Stimulated activated effector memory CD8-positive, alpha-beta T cell treated with anti-CD3 and anti-CD28 coated beads, Interleukin-12 subunit alpha, Interleukin-12 subunit beta, amount 100 ng/mL, for 72 hours (primary cell): ENCODE measurements at regions not wholly inside any gene's neighbourhood (a gene's known extent, or its start where the extent isn't known, plus 50 kb on each side); places are given as distances from the start of the nearest gene placed in this dataset.

Source experiments
- ATAC-seq: fragments of 150-1000 bp; cut with Tn5 transposase; 2 replicates; pipeline ENCODE4 v1.10.0; 2021
- DNase-seq, 2 donors: peaks; one replicate each; pipeline ENCODE4 v3.0.0; 2021 to 2022; ENCODE audit warnings: low spot score in 2 of 2
- H3K27ac Mint-ChIP-seq: one replicate; pipeline ENCODE4 v1.8.0; 2022; ENCODE audit warnings: mild to moderate bottlenecking, mixed read lengths
- H3K36me3 Mint-ChIP-seq: one replicate; pipeline ENCODE4 v1.8.0; 2022; ENCODE audit warnings: mild to moderate bottlenecking, mixed read lengths
- H3K4me1 Mint-ChIP-seq: one replicate; pipeline ENCODE4 v1.8.0; 2022; ENCODE audit warnings: mixed read lengths
- H3K4me3 Mint-ChIP-seq: one replicate; pipeline ENCODE4 v1.8.0; 2022; ENCODE audit warnings: mild to moderate bottlenecking, mixed read lengths
- H3K9me3 Mint-ChIP-seq: one replicate; pipeline ENCODE4 v1.8.0; 2022; ENCODE audit warnings: mixed read lengths

GRCh38 chr2:147450661-147451510 is 393.9 kb upstream of the ACVR2A start:
- H3K9me3 Mint-ChIP-seq = no peaks in the 10 kb centered on the region
- ATAC-seq (no peak), DNase-seq (no peak)
- no peak overlapping the region for H3K4me3 Mint-ChIP-seq
- no peaks in the 10 kb centered on the region for H3K36me3 Mint-ChIP-seq
- H3K4me1 Mint-ChIP-seq = no peaks in the 10 kb centered on the region
- H3K27ac Mint-ChIP-seq = no peak overlapping the region

GRCh38 chr2:147449323-147449991 is 395.4 kb upstream of the ACVR2A start:
- Mint-ChIP-seq H3K36me3 (no peaks in the 10 kb centered on the region), H3K27ac (no peak overlapping the region), H3K9me3 (no peaks in the 10 kb centered on the region), H3K4me3 (no peak overlapping the region), H3K4me1 (no peaks in the 10 kb centered on the region)
- peak; percentile 64 for ATAC-seq
- DNase-seq = no peak

DNA sequence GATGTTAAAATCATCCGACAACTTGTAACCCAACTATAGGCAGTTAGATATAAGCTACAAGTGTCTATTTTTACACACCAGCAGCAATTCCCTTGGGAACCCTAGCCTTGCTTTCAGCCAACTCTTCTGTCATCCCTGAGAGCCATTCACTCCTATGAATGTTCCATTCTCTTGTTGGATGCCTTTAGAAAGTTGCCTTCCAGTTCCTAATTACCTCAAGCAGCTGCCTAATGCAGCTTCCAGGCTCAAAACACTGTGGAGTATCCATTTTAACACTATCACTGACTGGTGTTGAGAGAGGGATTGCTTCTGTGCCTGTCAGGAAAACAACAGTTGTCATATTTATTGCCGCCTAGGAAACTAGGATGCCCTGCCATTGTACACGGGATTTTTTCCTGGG is 402.0 kb upstream of the ACVR2A start:
- Mint-ChIP-seq H3K27ac (no peak overlapping the region), H3K36me3 (no peaks in the 10 kb centered on the region), H3K4me3 (no peak overlapping the region), H3K4me1 (no peaks in the 10 kb centered on the region), H3K9me3 (no peaks in the 10 kb centered on the region)
- no peak for ATAC-seq
- DNase-seq = no peak

GRCh38 chr2:147441182-147441581 is 403.6 kb upstream of the ACVR2A start:
- ATAC-seq = no peak
- Mint-ChIP-seq H3K36me3 (no peaks in the 10 kb centered on the region), H3K4me3 (no peak overlapping the region), H3K9me3 (no peaks in the 10 kb centered on the region), H3K27ac (no peak overlapping the region), H3K4me1 (no peaks in the 10 kb centered on the region)
- no peak for DNase-seq

- no peaks in the 10 kb centered on the region for H3K36me3 Mint-ChIP-seq
- no peak for DNase-seq
- no peaks in the 10 kb centered on the region for H3K9me3 Mint-ChIP-seq
- no peaks in the 10 kb centered on the region for H3K4me1 Mint-ChIP-seq
- no peak for ATAC-seq
- no peak overlapping the region for H3K4me3 Mint-ChIP-seq
- H3K27ac Mint-ChIP-seq = no peak overlapping the region
Measured at GRCh38 chr2:147440734-147441133, 404.1 kb upstream of the ACVR2A start.

DNA sequence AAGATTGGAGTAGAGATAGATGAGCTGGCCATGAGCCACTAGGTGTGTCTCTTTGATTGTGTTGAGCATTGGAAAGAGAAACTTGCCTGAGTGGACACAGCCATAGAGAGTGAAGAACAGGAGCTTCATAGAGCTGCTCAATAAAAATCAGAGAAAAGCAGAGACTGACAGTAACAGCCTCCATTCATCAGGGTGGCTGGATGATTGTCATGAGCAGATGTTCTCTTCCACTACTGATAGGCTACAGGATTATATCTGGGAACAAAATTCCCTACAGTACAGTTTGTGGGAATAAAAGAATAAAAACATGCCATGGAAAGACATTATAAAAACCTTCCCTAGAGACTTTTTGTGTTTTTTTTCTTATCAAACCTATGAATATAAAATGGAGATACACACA is 404.8 kb upstream of the ACVR2A start:
- no peak overlapping the region for H3K27ac Mint-ChIP-seq

DNA sequence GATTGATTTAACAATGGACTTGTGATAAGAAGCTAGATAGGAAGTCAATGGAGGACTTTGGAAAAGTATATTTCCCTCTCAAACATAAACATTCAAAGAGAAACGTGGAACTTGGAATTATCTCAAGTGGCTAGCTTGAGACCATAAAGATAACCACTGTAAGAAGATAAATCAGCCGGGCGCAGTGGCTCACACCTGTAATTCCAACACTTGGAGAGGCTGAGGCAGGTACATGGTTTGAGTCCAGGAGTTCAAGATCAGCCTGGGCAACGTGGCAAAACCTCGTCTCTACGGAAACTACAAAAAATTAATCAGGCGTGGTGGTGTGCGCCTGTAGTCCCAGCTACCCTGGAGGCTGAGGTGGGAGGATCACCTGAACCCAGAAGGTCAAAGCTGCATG is 405.9 kb upstream of the ACVR2A start:
- Mint-ChIP-seq H3K9me3 (no peaks in the 10 kb centered on the region), H3K36me3 (no peaks in the 10 kb centered on the region), H3K4me1 (no peaks in the 10 kb centered on the region), H3K4me3 (no peak overlapping the region), H3K27ac (no peak overlapping the region)
- no peak for DNase-seq
- ATAC-seq = no peak

More for the DNA sequence above, 404.8 kb upstream of the ACVR2A start:
- Mint-ChIP-seq H3K4me1 (no peaks in the 10 kb centered on the region), H3K36me3 (no peaks in the 10 kb centered on the region), H3K4me3 (no peak overlapping the region), H3K9me3 (no peaks in the 10 kb centered on the region)
- ATAC-seq (no peak), DNase-seq (no peak)

GRCh38 chr2:147433822-147434221 is 411.0 kb upstream of the ACVR2A start:
- Mint-ChIP-seq H3K9me3 (no peaks in the 10 kb centered on the region), H3K27ac (no peak overlapping the region), H3K4me3 (no peak overlapping the region), H3K4me1 (no peaks in the 10 kb centered on the region), H3K36me3 (no peaks in the 10 kb centered on the region)
- DNase-seq = no peak
- ATAC-seq = no peak

DNA sequence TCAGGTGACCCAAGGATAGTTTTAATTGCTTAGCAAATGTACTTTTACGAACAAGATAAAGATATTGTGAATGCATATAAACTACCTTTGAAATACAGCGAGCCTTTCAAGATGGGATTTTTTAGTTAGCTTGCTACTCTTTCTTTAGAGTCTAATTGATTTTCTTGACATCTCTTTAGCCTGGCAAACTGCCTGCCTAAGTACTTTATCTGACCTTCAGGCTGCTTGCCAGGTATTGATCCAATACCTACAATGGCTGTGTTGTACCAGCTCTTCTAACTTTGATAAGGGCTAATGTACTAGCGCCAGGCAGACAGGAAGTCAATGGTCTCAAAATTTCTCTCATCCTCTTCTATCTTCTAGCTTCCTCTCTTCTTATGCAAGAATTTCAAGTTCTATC is 414.4 kb upstream of the ACVR2A start:
- Mint-ChIP-seq H3K36me3 (no peaks in the 10 kb centered on the region), H3K27ac (no peak overlapping the region), H3K9me3 (no peaks in the 10 kb centered on the region), H3K4me3 (no peak overlapping the region), H3K4me1 (no peaks in the 10 kb centered on the region)
- DNase-seq = no peak
- no peak for ATAC-seq

DNA sequence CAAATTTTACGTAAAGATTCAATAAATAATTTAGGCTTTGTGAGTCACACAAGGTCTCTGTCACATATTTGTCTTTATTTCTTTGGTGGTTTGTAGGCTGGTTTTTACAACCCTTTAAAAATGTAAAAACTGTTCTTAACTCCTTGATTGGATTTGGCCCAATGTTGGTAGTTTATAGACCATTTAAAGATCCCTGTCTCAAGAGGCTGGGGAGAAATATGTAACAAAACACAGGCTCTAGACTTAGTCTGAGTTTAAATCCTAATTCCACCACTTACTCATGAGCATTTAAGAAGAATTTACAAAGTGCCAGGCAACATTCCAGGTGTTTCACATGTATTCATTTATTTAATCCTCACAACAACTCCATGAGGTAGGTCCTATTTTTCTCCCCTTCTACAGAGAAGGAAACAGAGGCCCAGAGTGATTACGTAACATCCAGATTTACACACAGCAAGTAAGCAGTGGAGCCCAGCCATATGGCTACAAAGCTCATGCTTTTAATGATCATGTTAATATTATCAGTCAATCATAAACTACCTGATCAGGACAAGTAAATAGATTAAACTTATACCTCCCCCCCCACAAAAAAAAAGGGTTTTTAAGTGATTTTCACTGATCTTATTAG is 416.6 kb upstream of the ACVR2A start:
- no peaks in the 10 kb centered on the region for H3K9me3 Mint-ChIP-seq
- DNase-seq (no peak), ATAC-seq (no peak)
- H3K36me3 Mint-ChIP-seq = no peaks in the 10 kb centered on the region
- H3K4me3 Mint-ChIP-seq = no peak overlapping the region
- no peaks in the 10 kb centered on the region for H3K4me1 Mint-ChIP-seq
- H3K27ac Mint-ChIP-seq = no peak overlapping the region

GRCh38 chr2:147425437-147426029 is 419.3 kb upstream of the ACVR2A start:
- Mint-ChIP-seq H3K27ac (no peak overlapping the region), H3K36me3 (no peaks in the 10 kb centered on the region), H3K4me1 (no peaks in the 10 kb centered on the region), H3K4me3 (no peak overlapping the region), H3K9me3 (no peaks in the 10 kb centered on the region)
- DNase-seq = no peak
- ATAC-seq = no peak

DNA sequence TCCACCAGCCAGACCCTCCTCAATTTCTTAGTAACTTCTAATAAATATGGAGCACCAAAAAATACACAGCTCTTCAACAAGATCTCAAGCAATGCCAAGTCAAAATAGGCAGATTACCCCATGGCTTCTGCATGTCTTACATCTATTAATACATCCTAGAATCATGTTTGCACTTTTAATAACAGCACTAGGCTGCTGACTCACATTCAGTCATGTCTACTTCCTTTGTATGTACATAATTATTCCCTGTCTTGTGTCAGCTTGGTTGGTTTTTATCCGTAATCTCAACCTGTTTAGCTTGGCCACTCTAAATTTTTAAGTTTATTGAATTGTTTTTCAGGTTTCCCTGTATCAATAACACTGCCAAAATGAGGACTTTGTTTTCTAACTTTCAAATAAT is 420.1 kb upstream of the ACVR2A start:
- Mint-ChIP-seq H3K36me3 (no peaks in the 10 kb centered on the region), H3K4me1 (no peaks in the 10 kb centered on the region), H3K4me3 (no peak overlapping the region), H3K9me3 (no peaks in the 10 kb centered on the region), H3K27ac (no peak overlapping the region)
- DNase-seq = no peak
- no peak for ATAC-seq

DNA sequence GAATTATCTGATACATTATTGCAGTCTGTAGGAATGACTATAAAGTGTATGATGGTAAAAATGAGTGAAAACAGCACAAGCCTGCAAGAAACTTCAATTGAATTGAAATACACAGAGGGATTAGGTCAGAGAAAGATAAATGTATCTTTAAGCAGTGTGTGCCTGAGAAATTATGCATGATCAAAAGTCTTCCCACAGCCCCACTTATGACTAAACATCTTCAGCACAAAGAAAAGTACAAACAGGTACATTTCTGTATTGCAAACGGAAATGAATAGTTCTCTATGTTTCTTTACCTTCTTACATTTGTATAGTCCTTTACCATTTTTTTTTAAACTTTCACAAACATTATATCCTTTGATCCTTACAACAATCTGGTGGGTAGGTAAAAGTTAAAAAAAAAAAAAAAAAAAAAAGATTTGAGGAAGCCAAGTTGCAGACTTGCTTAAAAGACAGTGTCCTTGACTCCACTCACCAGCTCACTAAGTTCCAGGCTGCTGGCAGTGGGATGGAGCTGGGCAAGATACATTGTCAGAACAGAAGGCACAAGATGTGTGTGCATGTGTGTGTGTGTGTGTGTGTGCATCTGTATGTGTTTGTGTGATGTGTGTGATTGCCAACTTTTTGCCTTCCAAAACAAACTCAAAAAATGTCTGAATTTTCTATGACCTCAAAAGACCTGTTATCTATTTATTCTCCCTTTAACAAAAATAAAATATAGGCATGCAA is 423.7 kb upstream of the ACVR2A start:
- Mint-ChIP-seq H3K4me3 (no peak overlapping the region), H3K27ac (no peak overlapping the region), H3K4me1 (no peaks in the 10 kb centered on the region), H3K36me3 (no peaks in the 10 kb centered on the region), H3K9me3 (no peaks in the 10 kb centered on the region)
- no peak for ATAC-seq
- DNase-seq = no peak

DNA sequence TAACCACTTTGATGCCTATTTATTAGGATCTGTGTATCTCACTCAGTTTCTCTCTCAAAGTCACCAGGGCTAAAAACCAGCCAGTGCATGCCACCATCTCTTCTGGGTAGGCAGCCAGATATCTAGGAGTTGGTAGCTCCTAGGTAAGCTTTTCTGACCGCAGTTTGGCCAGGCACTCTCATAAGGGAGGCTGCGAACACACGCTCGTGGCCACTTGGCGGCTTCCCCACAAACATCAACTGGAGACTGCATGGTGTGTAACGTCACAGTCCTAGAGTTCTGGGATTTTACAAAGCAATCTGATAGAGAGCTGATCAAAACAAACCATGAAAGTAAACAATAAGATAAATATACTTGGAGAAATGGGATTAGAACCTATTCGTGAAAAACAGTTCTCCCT is 424.3 kb upstream of the ACVR2A start:
- Mint-ChIP-seq H3K9me3 (no peaks in the 10 kb centered on the region), H3K36me3 (no peaks in the 10 kb centered on the region), H3K4me1 (no peaks in the 10 kb centered on the region), H3K27ac (no peak overlapping the region), H3K4me3 (no peak overlapping the region)
- ATAC-seq (no peak), DNase-seq (no peak)

DNA sequence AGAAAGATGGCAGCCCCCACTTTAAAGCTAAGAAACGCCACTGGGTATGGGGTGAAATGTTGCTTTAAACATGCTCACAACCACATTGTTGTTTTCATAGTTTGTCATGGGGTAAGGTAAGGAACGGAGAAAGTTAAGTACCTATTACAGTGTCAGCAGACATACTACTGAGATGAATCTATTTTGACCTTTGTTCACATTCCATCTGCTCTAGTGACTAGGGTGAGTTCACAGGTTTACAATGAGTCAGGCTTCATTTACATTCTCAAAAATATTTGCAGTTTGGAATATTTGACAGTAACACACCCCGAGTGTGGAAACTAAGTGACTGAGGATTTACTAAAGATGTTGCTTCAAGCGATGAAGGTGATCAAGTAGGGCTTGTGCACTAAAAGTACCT is 428.7 kb upstream of the ACVR2A start:
- Mint-ChIP-seq H3K27ac (no peak overlapping the region), H3K36me3 (no peaks in the 10 kb centered on the region), H3K4me3 (no peak overlapping the region), H3K9me3 (peaks cover 5% of the 10 kb centered on the region), H3K4me1 (no peaks in the 10 kb centered on the region)
- DNase-seq (no peak), ATAC-seq (peak; percentile 24)
